IPS-18a (cell line): ENCODE measurements at regions not wholly inside any gene's neighbourhood (a gene's known extent, or its start where the extent isn't known, plus 50 kb on each side); places are given as distances from the start of the nearest gene placed in this dataset.

Experiments
- H3K27ac ChIP-seq: one replicate; pipeline ENCODE4 v1.5.1; 2013; ENCODE audit warnings: low read length
- H3K27me3 ChIP-seq: one replicate; pipeline ENCODE4 v1.6.1; 2013; ENCODE audit warnings: mild to moderate bottlenecking, low read length; ENCODE audit not compliant: control insufficient read depth, insufficient read depth
- H3K36me3 ChIP-seq: one replicate; pipeline ENCODE4 v1.6.1; 2013; ENCODE audit warnings: low read depth, low read length; ENCODE audit not compliant: control insufficient read depth
- H3K4me1 ChIP-seq: one replicate; pipeline ENCODE4 v1.6.1; 2013; ENCODE audit warnings: low read depth, low read length; ENCODE audit not compliant: control insufficient read depth
- H3K4me3 ChIP-seq: one replicate; pipeline ENCODE4 v1.5.1; 2013; ENCODE audit warnings: low read length
- H3K9ac ChIP-seq: one replicate; pipeline ENCODE4 v1.6.1; 2013; ENCODE audit warnings: mild to moderate bottlenecking, low read length, moderate library complexity
- H3K9me3 ChIP-seq: one replicate; pipeline ENCODE4 v1.6.1; 2013; ENCODE audit warnings: low read depth, low read length; ENCODE audit not compliant: control insufficient read depth

GRCh38 chr6:54772610-54773009 is 74.0 kb upstream of the FAM83B start:
- H3K4me1 ChIP-seq: peaks cover 8% of the 10 kb centered on the region
- no peak overlapping the region for H3K9ac ChIP-seq
- H3K9me3 ChIP-seq: no peaks in the 10 kb centered on the region
- no peaks in the 10 kb centered on the region for H3K27me3 ChIP-seq
- no peak overlapping the region for H3K27ac ChIP-seq
- H3K4me3 ChIP-seq: no peak overlapping the region
- H3K36me3 ChIP-seq: no peaks in the 10 kb centered on the region

- Histone ChIP-seq H3K9me3 (no peaks in the 10 kb centered on the region), H3K27me3 (no peaks in the 10 kb centered on the region), H3K9ac (no peak overlapping the region), H3K4me1 (peaks cover 8% of the 10 kb centered on the region), H3K27ac (no peak overlapping the region), H3K36me3 (no peaks in the 10 kb centered on the region), H3K4me3 (no peak overlapping the region)
These were observed 71.0 kb upstream of the FAM83B start for GRCh38 chr6:54775576-54775975.

- Histone ChIP-seq H3K4me1 (peaks cover 8% of the 10 kb centered on the region), H3K9me3 (no peaks in the 10 kb centered on the region), H3K36me3 (no peaks in the 10 kb centered on the region), H3K27ac (no peak overlapping the region), H3K9ac (no peak overlapping the region), H3K27me3 (no peaks in the 10 kb centered on the region), H3K4me3 (no peak overlapping the region)
These were observed 69.7 kb upstream of the FAM83B start for GRCh38 chr6:54776891-54777290.

- Histone ChIP-seq H3K27me3 (no peaks in the 10 kb centered on the region), H3K9me3 (no peaks in the 10 kb centered on the region), H3K4me1 (peaks cover 8% of the 10 kb centered on the region), H3K36me3 (no peaks in the 10 kb centered on the region), H3K27ac (no peak overlapping the region), H3K9ac (no peak overlapping the region), H3K4me3 (no peak overlapping the region)
These were observed 67.8 kb upstream of the FAM83B start for GRCh38 chr6:54778731-54779130.

GRCh38 chr6:54784011-54784410 is 62.6 kb upstream of the FAM83B start:
- Histone ChIP-seq H3K4me1 (peaks cover 3% of the 10 kb centered on the region), H3K9me3 (no peaks in the 10 kb centered on the region), H3K36me3 (no peaks in the 10 kb centered on the region), H3K9ac (no peak overlapping the region), H3K4me3 (no peak overlapping the region), H3K27ac (no peak overlapping the region), H3K27me3 (no peaks in the 10 kb centered on the region)

- H3K4me3 ChIP-seq: no peak overlapping the region
- H3K9me3 ChIP-seq: no peaks in the 10 kb centered on the region
- H3K27me3 ChIP-seq: no peaks in the 10 kb centered on the region
- no peak overlapping the region for H3K27ac ChIP-seq
- H3K9ac ChIP-seq: no peak overlapping the region
- peaks cover 3% of the 10 kb centered on the region for H3K4me1 ChIP-seq
- H3K36me3 ChIP-seq: no peaks in the 10 kb centered on the region
These were observed 60.4 kb upstream of the FAM83B start for GRCh38 chr6:54786154-54786553.

- Histone ChIP-seq H3K4me3 (no peak overlapping the region), H3K9me3 (no peaks in the 10 kb centered on the region), H3K4me1 (peaks cover 3% of the 10 kb centered on the region), H3K27me3 (no peaks in the 10 kb centered on the region), H3K9ac (no peak overlapping the region), H3K36me3 (no peaks in the 10 kb centered on the region), H3K27ac (no peak overlapping the region)
These were observed 58.7 kb upstream of the FAM83B start for GRCh38 chr6:54787825-54788224.
